Activated CD8-positive, alpha-beta memory T cell treated with anti-CD3 and anti-CD28 coated beads for 36 hours (primary cell): ENCODE measurements at regions not wholly inside any gene's neighbourhood (a gene's known extent, or its start where the extent isn't known, plus 50 kb on each side); places are given as distances from the start of the nearest gene placed in this dataset.

Source experiments
- CTCF ChIA-PET: fragments of 350-600 bp; sonication (Branson Sonifier 250); formaldehyde crosslinking; loops from one replicate; lab custom pipeline; 2021; ENCODE audit warnings: antibody characterized with exemption; lab: Charles Lee
- POLR2A ChIA-PET: fragments of 350-600 bp; sonication (Branson Sonifier 250); formaldehyde crosslinking; loops from one replicate; lab custom pipeline; 2021; ENCODE audit warnings: antibody characterized with exemption; lab: Charles Lee

DNA sequence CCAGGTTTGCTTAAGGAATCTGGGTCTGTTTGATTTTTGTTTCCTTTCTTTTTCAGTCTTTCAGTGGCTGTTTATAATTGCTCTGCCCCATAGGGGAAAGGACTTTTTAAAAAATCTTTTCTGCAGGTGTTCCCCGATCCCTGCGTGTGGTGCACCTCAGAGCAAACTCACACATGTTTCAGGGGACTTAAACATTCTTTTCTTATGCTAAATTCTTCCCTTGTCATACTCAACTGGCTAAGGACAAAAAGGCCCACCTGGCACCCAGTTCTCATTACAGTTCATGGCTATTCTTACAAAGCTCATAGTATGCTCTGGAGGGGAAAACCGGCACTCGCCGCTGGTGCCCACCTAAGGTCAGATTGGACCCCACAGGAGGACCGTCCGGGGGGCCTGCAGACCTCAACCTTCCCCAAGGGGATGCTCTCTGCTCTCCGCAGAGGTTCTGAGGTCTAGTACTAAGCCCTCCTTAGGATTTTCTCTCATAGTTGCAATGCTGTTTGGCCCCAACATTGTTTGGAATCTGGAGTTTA lies 220.3 kb downstream of the HGF start:
- POLR2A ChIA-PET, result no interaction called here

DNA sequence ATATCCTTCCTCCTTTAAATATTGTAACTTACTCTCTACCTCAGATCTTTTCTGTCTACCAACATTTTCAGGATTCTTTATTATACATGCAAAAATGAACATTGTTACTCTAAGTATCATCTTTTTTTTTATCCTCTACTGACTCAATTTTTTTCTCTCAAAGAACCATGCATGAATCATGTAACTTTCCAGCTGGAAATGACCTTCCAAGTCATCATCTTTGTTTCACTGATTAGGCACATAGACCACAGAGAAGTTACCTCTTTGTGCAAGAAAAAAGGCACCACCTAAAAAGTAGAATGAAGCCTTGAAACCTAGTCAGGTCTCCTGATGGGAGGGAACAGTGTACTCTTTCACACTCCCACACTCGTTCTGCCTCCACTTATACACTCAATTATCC lies 234.9 kb downstream of the HGF start:
- CTCF ChIA-PET, result no interaction called here
- POLR2A ChIA-PET, result no interaction called here

More for the DNA sequence above, 220.3 kb downstream of the HGF start:
- CTCF ChIA-PET, result no interaction called here

DNA sequence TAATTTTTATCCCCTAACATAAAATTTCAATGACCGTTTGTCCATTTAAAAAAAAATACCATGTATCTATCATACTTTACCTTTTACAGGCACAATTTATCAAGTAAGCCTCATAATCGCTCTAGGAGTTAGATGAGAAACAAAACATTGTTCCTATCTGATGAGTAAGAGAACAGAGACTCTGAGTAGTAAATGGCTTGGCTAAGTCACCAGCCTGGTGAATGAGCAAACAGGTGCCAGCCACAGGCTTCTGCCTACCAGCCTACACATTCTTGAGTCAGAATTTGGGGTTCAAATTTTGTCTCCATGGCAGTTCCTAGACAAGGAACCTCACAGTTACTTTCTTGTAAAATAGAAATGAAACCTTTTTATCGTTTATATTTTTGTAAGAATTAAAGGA lies 235.4 kb downstream of the HGF start:
- ChIA-PET POLR2A (no interaction called here), CTCF (no interaction called here)

DNA sequence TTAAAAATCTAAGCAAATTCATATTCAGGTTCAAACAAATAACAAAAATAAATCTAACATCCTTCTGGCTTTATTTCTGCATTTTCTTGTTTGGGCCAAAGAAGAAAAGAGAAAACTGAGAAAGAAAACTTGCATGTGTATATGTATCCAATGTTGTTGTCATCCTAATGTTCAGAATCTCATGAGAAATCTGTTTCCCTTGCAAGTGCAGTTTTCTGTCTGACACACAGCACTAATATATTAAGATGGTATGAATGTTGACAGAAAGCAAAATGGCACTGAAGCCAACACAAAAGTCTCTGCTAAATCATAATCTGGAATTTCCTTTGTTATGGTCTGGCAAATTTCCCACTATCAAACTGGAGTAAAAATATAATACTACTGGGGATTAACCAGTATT lies 235.9 kb downstream of the HGF start:
- CTCF ChIA-PET, result no interaction called here
- POLR2A ChIA-PET, result no interaction called here

DNA sequence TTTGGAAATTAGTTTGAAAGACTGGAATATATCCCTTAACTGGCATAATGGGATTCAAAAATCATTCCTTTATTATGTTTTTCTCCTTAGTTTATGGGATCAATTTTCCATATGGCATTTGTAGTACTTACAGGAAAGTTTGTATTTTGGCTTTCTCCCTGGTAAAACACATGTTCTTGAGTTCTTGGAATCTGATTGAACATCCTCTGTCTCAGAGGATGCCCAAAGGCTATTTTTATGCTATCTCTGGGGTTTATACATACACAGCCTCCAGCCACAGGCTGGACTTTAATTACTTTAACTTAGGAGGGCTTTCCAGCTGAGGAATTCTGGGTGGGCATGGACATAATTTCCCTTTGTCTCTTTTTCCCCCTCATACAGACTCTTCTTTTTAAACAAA lies 236.4 kb downstream of the HGF start:
- ChIA-PET POLR2A (no interaction called here), CTCF (no interaction called here)

DNA sequence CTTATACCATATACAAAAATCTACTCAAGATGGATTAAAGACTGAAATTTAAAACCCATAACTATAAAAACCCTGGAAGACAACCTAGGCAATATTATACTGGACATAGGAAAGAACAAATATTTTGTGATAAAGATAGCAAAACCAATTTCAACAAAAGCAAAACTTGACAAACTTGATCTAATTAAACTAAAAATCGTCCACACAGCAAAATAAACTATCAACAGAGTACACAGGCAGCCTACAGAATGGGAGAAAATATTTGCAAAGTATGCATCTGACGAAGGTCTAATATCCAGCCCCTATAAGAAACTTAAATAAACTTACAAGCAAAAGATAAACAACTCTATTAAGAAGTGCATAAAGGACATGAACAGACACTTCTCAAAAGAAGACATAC lies 240.1 kb downstream of the HGF start:
- CTCF ChIA-PET, result no interaction called here
- POLR2A ChIA-PET, result no interaction called here

DNA sequence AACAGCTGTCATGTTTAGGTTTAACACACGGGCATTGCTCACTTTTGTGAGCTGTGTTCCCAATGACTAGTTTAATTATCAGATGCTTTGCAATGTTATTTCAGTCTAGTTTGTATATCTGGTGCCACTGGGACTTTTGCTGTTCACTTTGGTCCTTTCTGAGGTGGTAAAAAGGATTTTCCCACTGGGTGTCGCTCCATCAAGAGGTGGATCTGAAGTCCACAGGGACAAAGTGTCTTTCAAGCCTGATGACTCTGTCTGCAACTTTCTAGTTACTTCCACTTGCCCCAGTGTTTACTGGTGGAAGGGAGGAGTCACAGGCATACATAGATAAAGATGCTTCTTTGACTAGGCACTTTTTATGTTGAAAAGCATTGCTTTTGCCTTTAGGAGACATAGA lies 242.2 kb downstream of the HGF start:
- CTCF ChIA-PET, result no interaction called here

DNA sequence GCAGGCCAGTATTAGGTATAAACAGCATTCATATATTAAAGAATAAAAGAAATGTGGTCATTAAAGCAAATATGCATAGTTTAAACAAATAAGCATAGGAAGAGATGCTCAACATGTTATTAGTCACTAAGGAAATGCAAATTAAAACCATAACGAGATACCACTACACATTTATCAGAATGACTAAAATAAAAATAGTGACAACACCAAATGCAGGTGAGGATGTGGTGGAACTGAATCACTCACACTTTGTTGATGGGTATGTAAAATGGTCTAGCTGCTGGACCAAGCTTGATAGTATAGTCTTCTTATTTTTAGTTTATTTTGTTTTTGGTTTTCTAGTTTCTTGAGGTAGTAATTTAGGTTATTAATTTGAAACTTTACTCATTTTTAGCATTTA lies 242.9 kb downstream of the HGF start:
- ChIA-PET CTCF (no interaction called here), POLR2A (no interaction called here)

More for the DNA sequence above, 242.2 kb downstream of the HGF start:
- POLR2A ChIA-PET, result no interaction called here

DNA sequence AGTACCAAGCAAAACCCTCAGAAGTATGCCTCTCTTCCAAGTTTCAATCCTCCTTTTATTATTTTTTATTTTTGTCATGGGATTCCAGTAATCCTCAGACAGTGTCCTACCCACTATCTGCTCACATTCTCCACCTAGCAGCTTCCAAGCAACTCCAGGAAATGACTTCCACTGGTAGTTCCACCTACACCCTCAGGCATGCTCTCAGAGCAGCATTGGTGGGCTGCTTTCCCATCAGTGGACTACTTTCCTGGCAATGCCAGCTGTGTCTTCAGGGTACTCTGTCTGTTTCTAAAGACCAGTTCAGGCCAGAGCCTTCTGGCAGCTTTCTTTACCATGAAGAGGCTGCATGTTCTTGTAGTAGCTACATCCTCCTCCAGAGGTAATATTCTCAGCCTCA lies 244.0 kb downstream of the HGF start:
- CTCF ChIA-PET, result no interaction called here
- POLR2A ChIA-PET, result no interaction called here

DNA sequence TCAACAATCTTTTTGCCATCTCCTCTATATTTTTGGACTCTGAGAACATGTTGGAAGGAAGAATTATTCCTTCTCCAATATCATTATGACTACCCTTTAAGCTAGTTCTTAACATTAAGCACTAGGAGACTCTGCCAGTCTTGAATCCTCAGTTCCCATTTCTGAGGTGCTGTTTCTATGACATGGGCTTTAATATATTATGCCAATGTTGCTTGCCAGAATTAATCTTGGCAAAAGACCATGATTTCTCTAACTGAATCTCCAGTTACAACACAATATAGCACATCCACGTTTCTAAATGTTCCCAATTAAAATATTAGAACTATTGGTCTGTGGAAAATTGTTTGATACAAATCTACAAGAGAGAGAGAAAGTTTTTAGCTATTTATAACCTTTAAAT lies 250.0 kb downstream of the HGF start:
- ChIA-PET POLR2A (no interaction called here), CTCF (no interaction called here)

DNA sequence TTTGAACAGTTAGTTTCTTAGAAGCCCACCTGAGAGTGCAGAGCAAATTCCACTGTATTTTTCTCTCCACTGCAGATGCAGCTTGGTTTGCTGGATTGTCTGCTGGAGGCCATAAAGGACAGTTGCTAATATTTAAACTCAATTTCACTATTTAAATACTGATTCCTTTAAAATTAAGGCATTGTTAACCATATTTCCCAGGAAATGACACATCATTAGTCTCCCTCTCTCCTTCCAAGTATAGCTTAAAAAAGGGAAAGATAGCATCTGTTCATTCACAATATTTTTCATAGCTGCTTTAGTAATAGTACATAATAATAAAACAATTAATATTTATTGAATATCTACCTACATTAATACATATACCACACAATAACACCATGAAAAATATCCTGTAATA lies 252.9 kb downstream of the HGF start:
- POLR2A ChIA-PET, result no interaction called here
- CTCF ChIA-PET, result no interaction called here

DNA sequence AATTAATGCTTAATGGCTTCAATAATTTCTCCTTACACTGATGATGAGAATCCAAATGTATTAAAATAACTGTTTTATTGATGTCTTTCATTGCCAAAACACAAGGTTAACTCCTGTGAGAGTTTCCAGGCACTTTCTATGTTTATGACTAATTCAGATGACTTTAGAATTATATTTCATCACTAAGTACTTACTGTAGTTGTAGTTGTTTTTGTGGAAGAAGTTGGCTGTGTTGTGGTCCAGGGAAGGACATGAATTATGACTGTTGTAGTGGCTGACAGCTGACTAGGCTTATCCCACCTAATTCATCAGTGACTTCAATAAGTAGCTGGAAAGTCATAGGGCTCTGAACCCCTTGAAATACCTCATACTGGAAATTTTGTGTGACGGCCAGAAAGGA lies 254.8 kb downstream of the HGF start:
- CTCF ChIA-PET, result no interaction called here
- POLR2A ChIA-PET, result no interaction called here

DNA sequence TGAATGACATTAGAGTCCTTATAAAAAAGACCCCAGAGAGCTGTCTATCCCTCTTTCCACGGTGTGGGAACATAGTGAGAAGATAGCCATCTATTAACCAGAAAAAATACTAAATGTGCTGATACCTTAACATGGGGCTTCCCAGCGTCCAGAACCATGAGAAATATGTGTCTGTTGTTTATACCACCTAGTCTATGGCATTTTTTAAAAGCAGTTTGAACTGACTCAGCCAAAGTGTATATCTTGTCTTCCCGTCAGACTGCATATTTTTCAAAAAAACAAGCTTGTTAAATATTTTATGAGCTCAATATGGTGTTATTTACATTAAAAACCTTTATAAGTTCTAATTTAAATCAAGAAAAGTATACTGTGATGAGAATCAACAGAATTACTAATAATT lies 255.3 kb downstream of the HGF start:
- CTCF ChIA-PET, result no interaction called here
- POLR2A ChIA-PET, result no interaction called here

DNA sequence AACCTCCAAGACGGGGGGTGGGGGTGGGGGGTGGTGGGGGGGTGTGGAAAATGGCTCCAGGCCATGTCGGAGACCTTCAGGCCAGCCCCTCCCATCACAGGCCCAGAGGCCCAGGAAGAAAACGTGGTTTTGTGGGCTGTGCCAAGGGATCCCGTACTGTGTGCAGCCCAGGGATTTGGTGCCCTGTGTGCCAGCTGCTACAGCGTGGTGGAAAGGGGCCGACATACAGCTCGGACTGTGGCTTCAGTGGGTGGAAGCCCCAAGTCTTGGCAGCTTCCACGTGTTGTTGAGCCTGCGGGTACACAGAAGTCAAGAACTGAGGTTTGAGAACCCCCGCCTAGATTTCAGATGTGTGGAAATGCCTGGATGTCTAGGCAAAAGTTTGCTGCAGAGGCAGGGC lies 259.7 kb downstream of the HGF start:
- POLR2A ChIA-PET, result no interaction called here
- CTCF ChIA-PET, result no interaction called here

DNA sequence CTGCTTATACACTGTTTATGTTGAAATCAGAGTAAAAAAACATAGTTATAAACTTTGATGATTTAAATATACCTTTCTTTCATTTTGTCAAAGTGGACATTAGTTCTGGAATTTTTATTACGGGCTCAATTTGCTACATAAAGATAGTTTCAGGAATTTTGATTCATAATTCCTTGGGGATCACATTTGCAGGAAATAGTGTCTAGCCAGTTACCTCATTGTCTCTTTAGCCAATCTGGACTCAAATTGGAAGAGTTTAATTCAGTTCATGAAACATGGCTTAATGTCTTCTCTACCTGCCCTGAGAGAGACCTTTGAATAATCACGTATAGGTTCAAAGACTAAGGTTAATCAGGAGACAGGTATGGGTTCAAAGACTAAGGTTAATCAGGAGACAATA lies 262.6 kb downstream of the HGF start:
- POLR2A ChIA-PET, result no interaction called here
- CTCF ChIA-PET, result no interaction called here

DNA sequence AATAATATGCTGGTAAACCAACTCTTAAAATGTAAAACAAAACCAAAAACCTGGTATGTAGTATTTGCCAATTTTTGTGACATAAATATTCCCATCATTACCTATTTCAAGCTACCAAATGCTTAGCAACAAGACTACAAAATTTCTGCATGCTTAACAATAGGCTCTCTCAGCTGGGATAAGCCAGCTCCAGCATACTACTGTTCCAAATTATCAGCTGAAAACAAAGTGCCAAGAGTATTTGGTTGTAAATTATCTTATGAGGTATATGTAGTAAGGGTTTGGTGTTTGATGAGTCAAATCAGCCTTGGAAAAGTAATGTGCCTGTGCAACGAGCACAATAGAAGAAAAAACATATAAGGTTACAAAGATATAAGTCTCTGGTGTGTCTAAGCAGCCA lies 263.2 kb downstream of the HGF start:
- CTCF ChIA-PET, result no interaction called here
- POLR2A ChIA-PET, result no interaction called here

DNA sequence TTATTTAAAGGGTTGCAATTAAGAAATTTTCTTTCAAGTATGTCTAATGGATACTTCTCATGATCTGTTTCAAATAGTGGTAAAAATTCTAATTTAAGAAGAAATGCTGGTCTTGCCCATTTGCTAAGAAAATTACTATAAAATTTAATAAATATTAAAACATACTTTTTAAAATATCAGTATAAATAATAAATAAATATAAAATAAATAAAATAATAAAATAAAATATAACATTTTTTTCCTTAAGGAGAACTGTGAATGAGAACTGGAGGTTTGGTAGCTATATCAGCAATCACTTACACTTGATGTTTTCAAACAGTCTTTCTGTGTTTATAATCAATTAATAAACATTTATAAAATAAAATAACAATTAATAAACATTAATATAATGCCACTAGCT lies 266.1 kb downstream of the HGF start:
- POLR2A ChIA-PET, result no interaction called here
- CTCF ChIA-PET, result no interaction called here

DNA sequence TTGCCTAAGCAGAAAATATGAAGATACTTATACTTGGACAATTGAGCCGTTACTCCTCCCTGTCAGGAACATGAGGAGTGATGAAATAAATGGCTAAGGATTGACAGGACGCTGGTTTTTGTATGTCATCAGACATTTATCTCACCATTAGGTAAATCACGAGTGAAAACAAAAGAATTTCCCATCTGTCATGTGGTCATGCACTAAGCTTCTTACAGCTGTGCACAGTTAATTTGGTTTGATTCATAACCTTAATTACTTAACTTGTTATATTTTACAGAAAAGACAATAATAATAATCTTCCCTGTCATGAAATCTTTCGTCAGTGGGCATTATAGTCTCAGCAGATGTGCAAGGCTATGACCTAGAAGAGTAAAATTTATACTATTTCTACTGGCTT lies 266.5 kb downstream of the HGF start:
- CTCF ChIA-PET, result no interaction called here
- POLR2A ChIA-PET, result no interaction called here

DNA sequence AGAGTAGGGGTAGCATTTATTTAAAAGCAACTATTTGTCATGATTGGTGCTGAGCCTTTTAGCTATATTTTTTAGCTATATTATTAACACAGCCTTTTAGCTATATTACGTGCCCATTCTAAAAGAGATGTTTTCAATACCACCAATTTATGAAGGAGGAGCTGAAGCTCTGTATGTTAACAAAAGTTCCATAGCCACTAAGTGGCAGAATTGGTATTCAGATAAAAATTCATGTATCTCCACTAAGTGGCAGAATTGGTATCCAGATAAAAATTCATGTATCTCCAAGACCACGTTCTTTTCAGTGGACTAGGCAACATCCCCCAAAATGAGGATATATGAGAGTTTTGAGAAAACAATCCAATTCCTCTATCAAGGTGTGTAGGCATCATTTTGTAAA lies 268.6 kb downstream of the HGF start:
- ChIA-PET CTCF (no interaction called here), POLR2A (no interaction called here)

DNA sequence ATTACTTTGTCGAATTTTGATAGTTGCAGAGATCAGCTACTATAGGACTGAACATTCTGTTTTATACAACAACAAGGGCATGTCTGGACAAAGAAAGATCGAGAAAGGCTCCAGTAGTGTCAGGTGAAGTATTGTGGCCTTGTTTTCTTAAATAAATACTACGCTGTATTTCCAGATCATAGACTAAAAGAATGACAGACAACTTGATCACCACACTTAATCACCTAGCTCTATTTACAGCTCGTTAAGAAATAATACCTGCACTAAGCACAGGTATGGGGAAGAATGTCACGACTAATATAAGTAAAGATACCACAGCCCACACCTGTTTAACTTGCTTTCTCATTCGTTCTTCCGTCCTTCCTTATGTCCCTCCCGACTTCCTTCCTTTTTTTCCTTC lies 269.2 kb downstream of the HGF start:
- ChIA-PET POLR2A (no interaction called here), CTCF (no interaction called here)

DNA sequence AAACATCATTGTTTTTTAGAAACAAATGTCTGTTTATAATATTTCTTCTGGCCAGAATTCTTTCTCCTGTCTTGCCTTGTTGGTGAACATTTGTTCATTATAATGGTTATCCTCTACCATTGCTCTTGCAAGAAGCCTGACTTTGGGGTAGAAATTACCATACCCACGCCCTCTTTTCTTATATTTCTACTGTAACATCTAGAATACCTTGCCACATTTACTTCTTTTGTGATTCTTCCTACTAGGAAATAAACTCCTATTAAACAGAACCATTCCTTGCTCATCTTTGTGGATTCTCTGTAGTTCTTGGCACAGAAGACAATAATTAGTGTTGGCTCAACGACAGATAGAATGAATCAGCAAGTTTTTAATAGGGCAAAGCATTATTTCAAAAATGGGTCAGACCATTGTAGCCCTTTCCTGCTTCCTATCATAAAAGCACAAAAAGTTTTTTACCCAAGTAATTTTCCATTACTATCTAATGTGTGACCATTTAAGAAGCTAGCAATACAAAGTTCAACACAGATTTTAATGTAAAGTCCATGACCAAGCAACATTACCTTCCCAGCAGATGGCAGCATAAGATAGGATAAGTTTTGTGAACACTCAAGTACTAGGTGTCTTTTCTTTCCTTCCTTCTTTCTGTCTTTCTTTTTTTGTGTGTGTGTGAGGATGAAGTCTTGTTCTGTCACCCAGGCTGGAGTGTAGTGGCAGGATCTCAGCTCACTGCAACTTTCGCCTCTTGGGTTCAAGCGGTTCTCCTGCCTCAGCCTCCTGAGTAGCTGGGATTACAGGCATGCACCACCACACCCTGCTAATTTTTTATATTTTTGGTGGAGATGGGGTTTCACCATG lies 270.4 kb downstream of the HGF start:
- CTCF ChIA-PET, result interaction anchor here (0.7 kb wide), 1 partner anchor 191 kb away, joined by 3 read pairs; no protein-coding TSS in a partner anchor
- POLR2A ChIA-PET, result no interaction called here

DNA sequence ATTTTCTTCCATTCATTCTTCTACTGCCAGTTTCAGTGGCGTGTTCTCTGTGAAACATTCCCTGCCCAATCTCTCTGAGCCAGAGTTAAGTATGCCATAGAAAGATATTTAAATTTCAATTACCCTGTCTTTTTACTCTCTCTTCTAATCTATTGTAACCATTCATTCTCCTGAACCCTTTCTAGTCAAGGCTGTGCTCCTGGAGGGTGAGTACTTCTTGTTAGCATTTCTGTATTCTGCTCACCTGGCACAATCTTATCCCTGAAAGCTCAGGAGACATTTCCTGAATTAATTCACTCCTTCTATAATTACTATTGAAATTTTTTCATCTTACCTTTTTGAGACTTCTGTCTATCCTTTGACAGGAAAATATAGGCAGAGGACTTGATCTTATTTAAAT lies 271.7 kb downstream of the HGF start:
- ChIA-PET CTCF (no interaction called here), POLR2A (no interaction called here)
